GM23338 (cell line): ENCODE measurements at regions not wholly inside any gene's neighbourhood (a gene's known extent, or its start where the extent isn't known, plus 50 kb on each side); places are given as distances from the start of the nearest gene placed in this dataset.
A peak's percentile ranks its signal among the peaks of the same experiment; 100 is the strongest.

Source experiments
- ATAC-seq: fragments of 200-7000 bp; cut with Tn5 transposase; 3 replicates; pipeline ENCODE4 v1.9.1; 2020
- DNase-seq: peaks from one replicate; pipeline ENCODE4 v3.0.0-alpha.2; 2015; ENCODE audit warnings: low spot score
- H2AFZ ChIP-seq: fragments of 200-600 bp; sonication (generic); 2 replicates; pipeline ENCODE4 v1.8.0; 2016; ENCODE audit warnings: antibody characterized with exemption, mild to moderate bottlenecking, moderate library complexity
- H3F3A ChIP-seq: fragments of 200-600 bp; sonication (generic); replicated peaks from 2 replicates; pipeline ENCODE4 v1.8.0; 2017; ENCODE audit warnings: antibody characterized with exemption, mixed run types, low read depth
- H3K27ac ChIP-seq: fragments of 200-600 bp; sonication (generic); 2 replicates; pipeline ENCODE4 v1.6.1; 2016; ENCODE audit warnings: low read depth
- H3K27me3 ChIP-seq: fragments of 200-600 bp; sonication (generic); 2 replicates; pipeline ENCODE4 v1.8.0; 2016; ENCODE audit warnings: mild to moderate bottlenecking, mixed run types, moderate library complexity; ENCODE audit not compliant: insufficient read depth
- H3K36me3 ChIP-seq: fragments of 200-600 bp; sonication (generic); 2 replicates; pipeline ENCODE4 v1.8.0; 2016; ENCODE audit warnings: mild to moderate bottlenecking; ENCODE audit not compliant: insufficient read depth
- H3K4me1 ChIP-seq: fragments of 200-600 bp; sonication (generic); 2 replicates; pipeline ENCODE4 v1.8.0; 2016; ENCODE audit warnings: mild to moderate bottlenecking, moderate library complexity; ENCODE audit not compliant: insufficient read depth
- H3K4me2 ChIP-seq: fragments of 200-600 bp; sonication (generic); 2 replicates; pipeline ENCODE4 v1.7.1; 2017; ENCODE audit warnings: mixed run types
- H3K4me3 ChIP-seq: fragments of 200-600 bp; sonication (generic); 2 replicates; pipeline ENCODE4 v1.6.1; 2016; ENCODE audit warnings: mixed run types
- H3K79me2 ChIP-seq: fragments of 200-600 bp; sonication (generic); replicated peaks from 2 replicates; pipeline ENCODE4 v1.8.0; 2017; ENCODE audit warnings: mild to moderate bottlenecking; ENCODE audit not compliant: insufficient read depth
- H3K9me2 ChIP-seq: fragments of 200-600 bp; sonication (generic); 2 replicates; pipeline ENCODE4 v1.8.0; 2017; ENCODE audit not compliant: insufficient read depth
- H4K20me1 ChIP-seq: fragments of 200-600 bp; sonication (generic); replicated peaks from 2 replicates; pipeline ENCODE4 v1.8.0; 2017; ENCODE audit warnings: mild to moderate bottlenecking; ENCODE audit not compliant: insufficient read depth
- H3K27ac Mint-ChIP-seq: 2 replicates; pipeline ENCODE4 v1.8.0; 2020; ENCODE audit warnings: inconsistent platforms, mild to moderate bottlenecking, moderate library complexity, mixed read lengths
- H3K27me3 Mint-ChIP-seq: 3 replicates; pipeline ENCODE4 v1.8.0; 2022; ENCODE audit warnings: low read depth, mild to moderate bottlenecking, moderate library complexity, mixed read lengths, inconsistent platforms; ENCODE audit not compliant: insufficient read depth, poor library complexity
- H3K36me3 Mint-ChIP-seq: 3 replicates; pipeline ENCODE4 v1.8.0; 2021; ENCODE audit warnings: low read depth, mild to moderate bottlenecking, inconsistent platforms, moderate library complexity, mixed read lengths
- H3K4me1 Mint-ChIP-seq: 3 replicates; pipeline ENCODE4 v1.8.0; 2020; ENCODE audit warnings: mild to moderate bottlenecking, inconsistent platforms, mixed read lengths
- H3K4me3 Mint-ChIP-seq: 3 replicates; pipeline ENCODE4 v1.8.0; 2021; ENCODE audit warnings: moderate library complexity, mild to moderate bottlenecking, inconsistent platforms, mixed read lengths
- H3K9me3 Mint-ChIP-seq: 3 replicates; pipeline ENCODE4 v1.8.0; 2020; ENCODE audit warnings: moderate library complexity, mild to moderate bottlenecking, inconsistent platforms, mixed read lengths
- EZH2 ChIP-seq: fragments of 200-600 bp; sonication (generic); IDR thresholded peaks from one replicate; pipeline ENCODE4 v1.8.0; 2017; ENCODE audit warnings: antibody characterized with exemption, mild to moderate bottlenecking, low read depth; ENCODE audit not compliant: unreplicated experiment
- NANOG ChIP-seq: IDR thresholded peaks from 2 replicates; pipeline ENCODE4 v1.6.1; 2016; ENCODE audit warnings: antibody characterized with exemption, borderline replicate concordance
- POLR2AphosphoS5 ChIP-seq: IDR thresholded peaks from 2 replicates; pipeline ENCODE4 v1.6.1; 2016; ENCODE audit warnings: antibody characterized with exemption, low read depth
- ZNF114 ChIP-seq: fragments of 250-450 bp; sonication (Bioruptor Pico); IDR thresholded peaks from 2 replicates; pipeline ENCODE4 v1.5.0; 2020; ENCODE audit warnings: mild to moderate bottlenecking, moderate library complexity
- ZNF331 ChIP-seq: fragments of 250-450 bp; sonication (Bioruptor Pico); IDR thresholded peaks from 2 replicates; pipeline ENCODE4 v1.5.0; 2020; ENCODE audit warnings: low read depth, mild to moderate bottlenecking, moderate library complexity
- TF ChIP-seq, protein P1 (sequence below): fragments of 250-450 bp; sonication (Bioruptor Pico); IDR thresholded peaks from 2 replicates; pipeline ENCODE4 v1.5.0; 2020; ENCODE audit warnings: mild to moderate bottlenecking, moderate library complexity
- TF ChIP-seq, protein P2 (sequence below), 2 experiments: fragments of 200-600 bp in 1 of 2; sonication (generic) in 1 of 2; conservative IDR thresholded peaks; 2 replicates each; pipeline versions ENCODE4 v1.5.1 to v1.6.1; 2016 to 2017; ENCODE audit warnings: antibody characterized with exemption in 2 of 2, low read depth in 2 of 2, mild to moderate bottlenecking in 2 of 2, moderate library complexity in 1 of 2

DNA sequence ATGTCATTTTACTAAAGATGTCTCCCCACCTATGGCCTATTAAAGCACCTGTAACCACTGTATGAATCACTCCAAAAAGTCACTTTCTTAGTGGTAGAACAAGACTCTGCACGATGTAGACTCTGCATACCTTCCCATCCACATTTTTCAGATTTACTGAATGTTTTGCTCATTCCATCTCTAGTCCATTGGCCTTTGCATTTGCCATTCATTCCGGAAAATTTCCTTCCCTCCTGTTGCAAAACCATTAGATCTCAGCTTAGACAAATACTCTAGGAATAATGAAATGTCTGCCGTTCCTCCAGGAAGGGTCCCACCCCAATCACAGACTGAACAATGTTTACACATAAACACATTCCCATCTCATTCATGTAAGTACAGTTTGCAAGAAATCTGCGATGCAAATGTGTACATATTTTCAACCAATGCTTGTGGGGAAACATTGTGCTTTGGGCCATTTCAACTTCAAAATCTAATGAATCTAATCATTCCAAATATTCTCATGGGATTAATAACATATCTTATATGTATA lies 146.3 kb upstream of the XYLT1 start (continued):
- TF ChIP-seq, protein P1, sequence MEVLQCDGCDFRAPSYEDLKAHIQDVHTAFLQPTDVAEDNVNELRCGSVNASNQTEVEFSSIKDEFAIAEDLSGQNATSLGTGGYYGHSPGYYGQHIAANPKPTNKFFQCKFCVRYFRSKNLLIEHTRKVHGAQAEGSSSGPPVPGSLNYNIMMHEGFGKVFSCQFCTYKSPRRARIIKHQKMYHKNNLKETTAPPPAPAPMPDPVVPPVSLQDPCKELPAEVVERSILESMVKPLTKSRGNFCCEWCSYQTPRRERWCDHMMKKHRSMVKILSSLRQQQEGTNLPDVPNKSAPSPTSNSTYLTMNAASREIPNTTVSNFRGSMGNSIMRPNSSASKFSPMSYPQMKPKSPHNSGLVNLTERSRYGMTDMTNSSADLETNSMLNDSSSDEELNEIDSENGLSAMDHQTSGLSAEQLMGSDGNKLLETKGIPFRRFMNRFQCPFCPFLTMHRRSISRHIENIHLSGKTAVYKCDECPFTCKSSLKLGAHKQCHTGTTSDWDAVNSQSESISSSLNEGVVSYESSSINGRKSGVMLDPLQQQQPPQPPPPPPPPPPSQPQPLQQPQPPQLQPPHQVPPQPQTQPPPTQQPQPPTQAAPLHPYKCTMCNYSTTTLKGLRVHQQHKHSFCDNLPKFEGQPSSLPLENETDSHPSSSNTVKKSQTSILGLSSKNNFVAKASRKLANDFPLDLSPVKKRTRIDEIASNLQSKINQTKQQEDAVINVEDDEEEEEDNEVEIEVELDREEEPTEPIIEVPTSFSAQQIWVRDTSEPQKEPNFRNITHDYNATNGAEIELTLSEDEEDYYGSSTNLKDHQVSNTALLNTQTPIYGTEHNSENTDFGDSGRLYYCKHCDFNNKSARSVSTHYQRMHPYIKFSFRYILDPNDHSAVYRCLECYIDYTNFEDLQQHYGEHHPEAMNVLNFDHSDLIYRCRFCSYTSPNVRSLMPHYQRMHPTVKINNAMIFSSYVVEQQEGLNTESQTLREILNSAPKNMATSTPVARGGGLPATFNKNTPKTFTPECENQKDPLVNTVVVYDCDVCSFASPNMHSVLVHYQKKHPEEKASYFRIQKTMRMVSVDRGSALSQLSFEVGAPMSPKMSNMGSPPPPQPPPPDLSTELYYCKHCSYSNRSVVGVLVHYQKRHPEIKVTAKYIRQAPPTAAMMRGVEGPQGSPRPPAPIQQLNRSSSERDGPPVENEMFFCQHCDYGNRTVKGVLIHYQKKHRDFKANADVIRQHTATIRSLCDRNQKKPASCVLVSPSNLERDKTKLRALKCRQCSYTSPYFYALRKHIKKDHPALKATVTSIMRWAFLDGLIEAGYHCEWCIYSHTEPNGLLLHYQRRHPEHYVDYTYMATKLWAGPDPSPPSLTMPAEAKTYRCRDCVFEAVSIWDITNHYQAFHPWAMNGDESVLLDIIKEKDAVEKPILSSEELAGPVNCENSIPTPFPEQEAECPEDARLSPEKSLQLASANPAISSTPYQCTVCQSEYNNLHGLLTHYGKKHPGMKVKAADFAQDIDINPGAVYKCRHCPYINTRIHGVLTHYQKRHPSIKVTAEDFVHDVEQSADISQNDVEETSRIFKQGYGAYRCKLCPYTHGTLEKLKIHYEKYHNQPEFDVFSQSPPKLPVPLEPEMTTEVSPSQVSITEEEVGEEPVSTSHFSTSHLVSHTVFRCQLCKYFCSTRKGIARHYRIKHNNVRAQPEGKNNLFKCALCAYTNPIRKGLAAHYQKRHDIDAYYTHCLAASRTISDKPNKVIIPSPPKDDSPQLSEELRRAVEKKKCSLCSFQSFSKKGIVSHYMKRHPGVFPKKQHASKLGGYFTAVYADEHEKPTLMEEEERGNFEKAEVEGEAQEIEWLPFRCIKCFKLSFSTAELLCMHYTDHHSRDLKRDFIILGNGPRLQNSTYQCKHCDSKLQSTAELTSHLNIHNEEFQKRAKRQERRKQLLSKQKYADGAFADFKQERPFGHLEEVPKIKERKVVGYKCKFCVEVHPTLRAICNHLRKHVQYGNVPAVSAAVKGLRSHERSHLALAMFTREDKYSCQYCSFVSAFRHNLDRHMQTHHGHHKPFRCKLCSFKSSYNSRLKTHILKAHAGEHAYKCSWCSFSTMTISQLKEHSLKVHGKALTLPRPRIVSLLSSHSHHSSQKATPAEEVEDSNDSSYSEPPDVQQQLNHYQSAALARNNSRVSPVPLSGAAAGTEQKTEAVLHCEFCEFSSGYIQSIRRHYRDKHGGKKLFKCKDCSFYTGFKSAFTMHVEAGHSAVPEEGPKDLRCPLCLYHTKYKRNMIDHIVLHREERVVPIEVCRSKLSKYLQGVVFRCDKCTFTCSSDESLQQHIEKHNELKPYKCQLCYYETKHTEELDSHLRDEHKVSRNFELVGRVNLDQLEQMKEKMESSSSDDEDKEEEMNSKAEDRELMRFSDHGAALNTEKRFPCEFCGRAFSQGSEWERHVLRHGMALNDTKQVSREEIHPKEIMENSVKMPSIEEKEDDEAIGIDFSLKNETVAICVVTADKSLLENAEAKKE (CRISPR knock-in tag): no peak
- TF ChIP-seq POLR2AphosphoS5: no peak
- TF ChIP-seq ZNF114 (CRISPR knock-in tag): no peak

DNA sequence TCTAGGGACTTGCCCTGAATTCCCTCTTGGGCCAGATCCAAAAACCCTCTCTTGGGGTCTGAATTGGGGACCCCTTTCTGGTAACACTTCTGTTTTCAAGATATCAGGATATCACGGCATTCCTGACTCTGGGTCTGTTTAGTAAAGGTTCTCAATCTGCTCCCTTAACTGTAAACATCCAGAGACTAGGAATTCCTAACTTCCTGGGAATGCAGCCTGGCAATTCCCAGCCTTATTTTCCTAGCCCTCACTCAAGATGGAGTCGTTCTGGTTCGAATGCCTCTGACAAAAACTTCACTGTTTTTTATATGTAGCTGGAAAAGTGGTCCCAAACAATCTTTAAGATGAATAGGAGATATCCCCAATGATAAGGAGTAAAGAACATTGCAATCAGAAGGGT lies 141.6 kb upstream of the XYLT1 start:
- Histone ChIP-seq H3K79me2 (no peaks in the 10 kb centered on the region), H3K27ac (no peak overlapping the region), H3K4me2 (no peak overlapping the region), H3K4me1 (peaks cover 9% of the 10 kb centered on the region; the same call in 1 of the 2 replicates), H3K27me3 (no peaks in the 10 kb centered on the region), H3K4me3 (no peak overlapping the region), H2AFZ (peak overlapping the region; percentile 48; the same call in 1 of the 2 replicates), H3F3A (no peaks in the 10 kb centered on the region), H3K36me3 (no peaks in the 10 kb centered on the region), H3K9me2 (0 out of 2 replicates have a peak, but pooled peaks cover 9% of the 10 kb centered on the region), H4K20me1 (no peaks in the 10 kb centered on the region)
- no peak overlapping the region for H3K4me3 Mint-ChIP-seq
- peaks cover 5% of the 10 kb centered on the region; the same call in 2 of the 3 replicates for H3K4me1 Mint-ChIP-seq
- DNase-seq: peak; percentile 26
- H3K27me3 Mint-ChIP-seq: no peaks in the 10 kb centered on the region
- H3K9me3 Mint-ChIP-seq: no peaks in the 10 kb centered on the region
- ATAC-seq: no peak
- H3K36me3 Mint-ChIP-seq: no peaks in the 10 kb centered on the region
- H3K27ac Mint-ChIP-seq: no peak overlapping the region
- TF ChIP-seq POLR2AphosphoS5 (no peak), ZNF114 (CRISPR knock-in tag) (no peak), EZH2 (no peak), ZNF331 (CRISPR knock-in tag) (no peak), NANOG (no peak)
- TF ChIP-seq, protein P1 (CRISPR knock-in tag): no peak
- TF ChIP-seq, protein P2, sequence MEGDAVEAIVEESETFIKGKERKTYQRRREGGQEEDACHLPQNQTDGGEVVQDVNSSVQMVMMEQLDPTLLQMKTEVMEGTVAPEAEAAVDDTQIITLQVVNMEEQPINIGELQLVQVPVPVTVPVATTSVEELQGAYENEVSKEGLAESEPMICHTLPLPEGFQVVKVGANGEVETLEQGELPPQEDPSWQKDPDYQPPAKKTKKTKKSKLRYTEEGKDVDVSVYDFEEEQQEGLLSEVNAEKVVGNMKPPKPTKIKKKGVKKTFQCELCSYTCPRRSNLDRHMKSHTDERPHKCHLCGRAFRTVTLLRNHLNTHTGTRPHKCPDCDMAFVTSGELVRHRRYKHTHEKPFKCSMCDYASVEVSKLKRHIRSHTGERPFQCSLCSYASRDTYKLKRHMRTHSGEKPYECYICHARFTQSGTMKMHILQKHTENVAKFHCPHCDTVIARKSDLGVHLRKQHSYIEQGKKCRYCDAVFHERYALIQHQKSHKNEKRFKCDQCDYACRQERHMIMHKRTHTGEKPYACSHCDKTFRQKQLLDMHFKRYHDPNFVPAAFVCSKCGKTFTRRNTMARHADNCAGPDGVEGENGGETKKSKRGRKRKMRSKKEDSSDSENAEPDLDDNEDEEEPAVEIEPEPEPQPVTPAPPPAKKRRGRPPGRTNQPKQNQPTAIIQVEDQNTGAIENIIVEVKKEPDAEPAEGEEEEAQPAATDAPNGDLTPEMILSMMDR (conservative IDR thresholded peaks at IDR 0.05; ENCODE audit: low read depth in 2 of 2): no peak
